ENCODE measurements at regions not wholly inside any gene's neighbourhood (a gene's known extent, or its start where the extent isn't known, plus 50 kb on each side); places are given as distances from the start of the nearest gene placed in this dataset.
"Not testable (repeated sequence)": the region's sequence is repeated elsewhere in the genome, so short reads cannot be mapped to it uniquely, and the experiment has no call there.

GRCh38 chr2:123566291-123566946 lies 458.7 kb upstream of the CNTNAP5 start:
- TF ChIP-seq, protein P1, sequence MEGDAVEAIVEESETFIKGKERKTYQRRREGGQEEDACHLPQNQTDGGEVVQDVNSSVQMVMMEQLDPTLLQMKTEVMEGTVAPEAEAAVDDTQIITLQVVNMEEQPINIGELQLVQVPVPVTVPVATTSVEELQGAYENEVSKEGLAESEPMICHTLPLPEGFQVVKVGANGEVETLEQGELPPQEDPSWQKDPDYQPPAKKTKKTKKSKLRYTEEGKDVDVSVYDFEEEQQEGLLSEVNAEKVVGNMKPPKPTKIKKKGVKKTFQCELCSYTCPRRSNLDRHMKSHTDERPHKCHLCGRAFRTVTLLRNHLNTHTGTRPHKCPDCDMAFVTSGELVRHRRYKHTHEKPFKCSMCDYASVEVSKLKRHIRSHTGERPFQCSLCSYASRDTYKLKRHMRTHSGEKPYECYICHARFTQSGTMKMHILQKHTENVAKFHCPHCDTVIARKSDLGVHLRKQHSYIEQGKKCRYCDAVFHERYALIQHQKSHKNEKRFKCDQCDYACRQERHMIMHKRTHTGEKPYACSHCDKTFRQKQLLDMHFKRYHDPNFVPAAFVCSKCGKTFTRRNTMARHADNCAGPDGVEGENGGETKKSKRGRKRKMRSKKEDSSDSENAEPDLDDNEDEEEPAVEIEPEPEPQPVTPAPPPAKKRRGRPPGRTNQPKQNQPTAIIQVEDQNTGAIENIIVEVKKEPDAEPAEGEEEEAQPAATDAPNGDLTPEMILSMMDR (conservative IDR thresholded peaks at IDR 0.05; ENCODE audit: low read depth, low read length) = no peak
- H3K4me3 ChIP-seq (ENCODE audit: low read length) = no peak overlapping the region
- no peak for DNase-seq (ENCODE audit: low read depth)

- no peak overlapping the region for H3K4me3 ChIP-seq (ENCODE audit: low read length)
- DNase-seq (ENCODE audit: low read depth) = no peak
- TF ChIP-seq, protein P1 (conservative IDR thresholded peaks at IDR 0.05; ENCODE audit: low read depth, low read length) = no peak
Measured at GRCh38 chr2:123578016-123578415, 447.1 kb upstream of the CNTNAP5 start.

DNA sequence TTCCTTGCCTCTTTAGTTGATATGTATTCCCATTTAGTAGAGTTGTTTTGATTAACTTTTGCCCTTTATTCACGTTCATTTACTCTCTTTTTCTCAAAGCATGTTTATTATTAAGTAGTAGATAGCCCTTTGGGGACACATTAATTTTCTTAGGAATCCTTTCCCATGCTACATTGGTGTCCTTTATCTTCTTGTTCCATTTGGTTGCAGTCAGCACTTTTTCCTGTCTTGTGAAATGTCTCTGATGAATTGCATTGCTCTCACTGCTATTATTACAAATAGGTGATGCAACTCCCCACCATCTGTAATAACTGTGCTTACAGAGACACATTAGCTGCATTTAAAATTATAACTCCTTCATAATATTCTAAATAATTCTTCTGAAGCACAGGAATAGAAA lies 428.5 kb upstream of the CNTNAP5 start:
- TF ChIP-seq, protein P1 (conservative IDR thresholded peaks at IDR 0.05; ENCODE audit: low read depth, low read length) = no peak
- DNase-seq (ENCODE audit: low read depth) = no peak
- H3K4me3 ChIP-seq (ENCODE audit: low read length) = no peak overlapping the region

GRCh38 chr2:123597988-123598387 lies 427.1 kb upstream of the CNTNAP5 start:
- no peak for DNase-seq (ENCODE audit: low read depth)
- H3K4me3 ChIP-seq (ENCODE audit: low read length) = no peak overlapping the region
- TF ChIP-seq, protein P1 (conservative IDR thresholded peaks at IDR 0.05; ENCODE audit: low read depth, low read length) = no peak

DNA sequence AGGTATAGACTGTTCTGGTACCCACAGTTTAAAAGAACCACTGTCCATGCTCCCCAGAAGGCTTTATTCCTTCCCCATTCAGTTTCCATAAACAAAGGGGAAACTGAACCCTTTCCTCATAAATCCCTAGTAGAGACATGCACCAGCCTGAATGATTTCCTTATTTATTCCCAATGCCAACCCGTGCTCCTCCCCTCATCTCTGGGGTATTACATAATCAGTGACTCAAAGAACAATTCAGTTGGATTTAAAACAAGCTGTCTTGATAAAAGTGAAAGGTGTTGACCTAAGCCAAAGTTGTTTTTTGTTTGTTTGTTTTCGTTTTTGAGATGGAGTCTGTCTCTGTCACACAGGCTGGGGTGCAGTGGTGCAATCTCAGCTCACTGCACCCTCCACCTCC lies 418.5 kb upstream of the CNTNAP5 start:
- no peak for DNase-seq (ENCODE audit: low read depth)
- TF ChIP-seq, protein P1 (conservative IDR thresholded peaks at IDR 0.05; ENCODE audit: low read depth, low read length) = no peak

DNA sequence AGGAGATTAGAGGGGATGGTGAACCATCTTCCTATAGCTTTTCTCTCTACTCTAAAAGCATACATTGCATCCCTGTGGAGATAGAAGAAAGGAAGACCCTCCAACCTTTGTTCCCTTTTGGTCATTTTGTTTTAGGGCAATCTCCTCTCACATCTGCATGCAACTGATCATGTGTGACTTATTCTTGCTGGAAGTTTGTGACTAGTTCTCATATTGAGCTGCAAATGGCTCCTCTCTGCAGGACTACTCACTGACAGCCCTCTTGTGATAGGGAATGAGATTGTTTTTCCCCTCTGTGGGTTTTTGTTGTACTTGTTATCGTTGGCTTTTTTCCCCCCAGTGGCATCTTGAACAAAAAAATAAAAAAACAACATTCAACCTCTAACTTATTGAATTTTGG lies 416.0 kb upstream of the CNTNAP5 start:
- DNase-seq (ENCODE audit: low read depth) = no peak
- TF ChIP-seq, protein P1 (conservative IDR thresholded peaks at IDR 0.05; ENCODE audit: low read depth, low read length) = no peak
- no peak overlapping the region for H3K4me3 ChIP-seq (ENCODE audit: low read length)

More for the DNA sequence above, 418.5 kb upstream of the CNTNAP5 start:
- no peak overlapping the region for H3K4me3 ChIP-seq (ENCODE audit: low read length)

GRCh38 chr2:123614596-123614995 lies 410.5 kb upstream of the CNTNAP5 start:
- H3K4me3 ChIP-seq (ENCODE audit: low read length) = no peak overlapping the region
- TF ChIP-seq, protein P1 (conservative IDR thresholded peaks at IDR 0.05; ENCODE audit: low read depth, low read length) = no peak
- no peak for DNase-seq (ENCODE audit: low read depth)

GRCh38 chr2:123618642-123619041 lies 406.4 kb upstream of the CNTNAP5 start:
- H3K4me3 ChIP-seq (ENCODE audit: low read length); DNase-seq (ENCODE audit: low read depth): not testable (repeated sequence)
